Tibial artery (tissue), 4 donors: ENCODE measurements at regions not wholly inside any gene's neighbourhood (a gene's known extent, or its start where the extent isn't known, plus 50 kb on each side); places are given as distances from the start of the nearest gene placed in this dataset.

ENCODE experiments used
- DNase-seq, 2 donors: peaks; one replicate each; pipeline ENCODE4 v3.0.0-alpha.2; 2019
- H3K27ac ChIP-seq, 2 donors: fragments of 200-600 bp; sonication (generic) in 1 of 2; 1 replicate in 1 of 2; 2 replicates in 1 of 2; pipeline ENCODE4 v1.5.1; 2018 to 2019; ENCODE audit warnings: mild to moderate bottlenecking in 1 of 2
- H3K27me3 ChIP-seq, 2 donors: fragments of 200-600 bp; sonication (generic) in 1 of 2; one replicate each; pipeline versions ENCODE4 v1.5.1 to v1.6.0; 2016 to 2019
- H3K36me3 ChIP-seq, 3 donors: fragments of 200-600 bp; sonication (generic) in 2 of 3; one replicate each; pipeline ENCODE4 v1.5.1; 2016 to 2019; ENCODE audit warnings: mild to moderate bottlenecking in 2 of 3
- H3K4me1 ChIP-seq, 4 donors: fragments of 200-600 bp; sonication (generic) in 2 of 4; 1 replicate in 3 of 4; 2 replicates in 1 of 4; pipeline ENCODE4 v1.5.1; 2016 to 2019
- H3K4me3 ChIP-seq, 2 donors: fragments of 200-600 bp; sonication (generic) in 1 of 2; 1 replicate in 1 of 2; 2 replicates in 1 of 2; pipeline ENCODE4 v1.5.1; 2018 to 2019; ENCODE audit warnings: mild to moderate bottlenecking in 2 of 2
- H3K9me3 ChIP-seq, 3 donors: fragments of 200-600 bp; sonication (generic) in 1 of 3; one replicate each; pipeline ENCODE4 v1.5.1; 2016 to 2019
- intact Hi-C: fragments of 100-400 bp; cut with DNase I; formaldehyde crosslinking; loops from one replicate; pipeline ENCODE4 v1.15.0; 2023; ENCODE audit warnings: low total_unique reads
- TF ChIP-seq, protein P1 (sequence below), 2 experiments: fragments of 200-600 bp in 1 of 2; fragments of 450-650 bp in 1 of 2; IDR thresholded peaks; one replicate each; pipeline ENCODE4 v1.5.1; 2017 to 2019; ENCODE audit warnings: antibody characterized with exemption in 2 of 2, mild to moderate bottlenecking in 1 of 2, moderate library complexity in 1 of 2

DNA sequence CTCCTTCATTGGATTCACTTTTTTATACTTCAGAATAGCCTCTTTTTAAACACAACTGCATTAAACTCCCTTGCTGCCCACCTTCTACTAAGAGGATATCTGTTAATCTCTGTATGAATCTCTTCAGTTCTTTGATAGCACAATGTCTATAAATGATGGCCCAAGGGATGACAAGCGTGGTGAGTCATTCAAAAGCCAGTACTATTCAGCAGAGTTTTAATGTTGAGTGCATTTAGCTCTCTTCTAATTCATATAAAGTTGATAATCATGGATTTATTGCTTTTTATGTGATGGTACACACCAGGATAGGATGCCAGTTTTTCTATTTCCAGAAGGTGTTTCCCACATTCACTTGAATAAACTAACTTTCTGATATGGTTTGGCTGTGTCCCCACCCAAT, 57.4 kb upstream of the HECTD2 start:
- no peak for DNase-seq
- H3K27ac ChIP-seq = no peak overlapping the region
- H3K4me1 ChIP-seq = peaks cover 0 to 37% (median 26%) of the 10 kb centered on the region in 4 donors
- no peaks in the 10 kb centered on the region for H3K9me3 ChIP-seq
- H3K27me3 ChIP-seq = no peaks in the 10 kb centered on the region
- intact Hi-C loops = no loop called here
- H3K36me3 ChIP-seq = no peaks in the 10 kb centered on the region
- H3K4me3 ChIP-seq = no peak overlapping the region
- TF ChIP-seq, protein P1, sequence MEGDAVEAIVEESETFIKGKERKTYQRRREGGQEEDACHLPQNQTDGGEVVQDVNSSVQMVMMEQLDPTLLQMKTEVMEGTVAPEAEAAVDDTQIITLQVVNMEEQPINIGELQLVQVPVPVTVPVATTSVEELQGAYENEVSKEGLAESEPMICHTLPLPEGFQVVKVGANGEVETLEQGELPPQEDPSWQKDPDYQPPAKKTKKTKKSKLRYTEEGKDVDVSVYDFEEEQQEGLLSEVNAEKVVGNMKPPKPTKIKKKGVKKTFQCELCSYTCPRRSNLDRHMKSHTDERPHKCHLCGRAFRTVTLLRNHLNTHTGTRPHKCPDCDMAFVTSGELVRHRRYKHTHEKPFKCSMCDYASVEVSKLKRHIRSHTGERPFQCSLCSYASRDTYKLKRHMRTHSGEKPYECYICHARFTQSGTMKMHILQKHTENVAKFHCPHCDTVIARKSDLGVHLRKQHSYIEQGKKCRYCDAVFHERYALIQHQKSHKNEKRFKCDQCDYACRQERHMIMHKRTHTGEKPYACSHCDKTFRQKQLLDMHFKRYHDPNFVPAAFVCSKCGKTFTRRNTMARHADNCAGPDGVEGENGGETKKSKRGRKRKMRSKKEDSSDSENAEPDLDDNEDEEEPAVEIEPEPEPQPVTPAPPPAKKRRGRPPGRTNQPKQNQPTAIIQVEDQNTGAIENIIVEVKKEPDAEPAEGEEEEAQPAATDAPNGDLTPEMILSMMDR (IDR thresholded peaks at IDR 0.05) = no peak

DNA sequence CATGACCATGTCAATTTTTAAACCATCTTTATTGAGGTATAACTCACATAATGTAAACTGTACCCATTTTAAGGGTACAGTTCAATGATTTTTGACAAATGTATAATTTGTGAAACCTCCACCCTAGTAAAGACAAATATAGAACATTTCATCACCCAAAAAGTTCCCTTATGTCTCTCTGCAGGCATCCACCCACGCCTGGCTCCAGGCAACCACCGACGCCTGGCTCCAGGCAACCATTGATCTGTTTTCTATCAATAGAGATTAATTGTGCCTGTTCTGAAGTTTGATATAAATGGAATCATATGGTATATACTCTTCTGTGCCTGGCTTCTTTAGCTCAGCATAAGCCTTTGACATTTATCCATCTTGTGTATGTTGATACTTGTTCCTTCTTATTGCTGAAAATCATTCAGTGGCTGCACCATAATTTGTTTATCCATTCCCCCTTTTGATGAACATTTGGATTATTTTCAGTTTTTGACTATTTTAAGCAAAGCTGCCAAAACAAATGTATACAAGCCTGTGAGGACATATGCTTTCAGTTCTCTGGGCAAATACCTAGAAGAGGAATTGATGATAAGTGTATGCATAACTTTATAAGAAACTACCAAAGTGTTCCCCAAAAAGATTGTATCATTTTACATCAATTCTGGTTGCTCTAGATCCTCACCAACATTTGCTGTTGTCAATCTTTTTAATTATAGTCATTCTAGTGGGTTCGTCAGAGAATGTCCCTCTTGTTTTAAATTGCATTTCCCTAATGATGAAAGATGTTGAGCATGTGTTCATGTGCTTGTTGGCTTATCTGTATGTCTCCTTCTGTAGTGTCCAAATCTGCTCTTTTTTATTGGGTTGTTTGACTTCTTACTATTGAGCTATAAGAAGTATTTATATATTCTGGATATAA, 55.7 kb upstream of the HECTD2 start:
- TF ChIP-seq, protein P1 (IDR thresholded peaks at IDR 0.05) = no peak
- peaks cover 0 to 25% (median 21%) of the 10 kb centered on the region in 4 donors for H3K4me1 ChIP-seq
- H3K27me3 ChIP-seq = no peaks in the 10 kb centered on the region
- intact Hi-C loops = no loop called here
- H3K4me3 ChIP-seq = no peak overlapping the region
- H3K9me3 ChIP-seq = no peaks in the 10 kb centered on the region
- DNase-seq = no peak
- no peaks in the 10 kb centered on the region for H3K36me3 ChIP-seq
- no peak overlapping the region for H3K27ac ChIP-seq

DNA sequence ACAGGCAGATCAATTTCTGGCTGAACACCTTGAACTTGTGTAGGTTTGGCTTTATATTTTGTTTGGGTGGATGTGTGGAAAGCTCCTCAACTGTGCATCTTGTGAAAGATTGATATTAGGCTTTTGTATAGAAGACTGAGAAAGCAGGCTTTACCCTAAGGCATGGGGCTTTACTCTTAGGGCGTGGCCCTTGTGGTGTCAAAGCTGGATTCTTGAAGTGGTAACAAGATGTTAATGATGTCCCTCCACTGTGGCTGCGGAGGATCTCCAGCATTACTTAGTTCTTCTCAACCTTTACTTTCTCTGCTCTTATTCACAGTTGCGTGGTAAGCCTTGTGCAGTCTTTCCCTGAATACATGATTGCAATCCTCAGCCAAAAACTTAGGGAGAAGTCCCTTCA, 54.1 kb upstream of the HECTD2 start:
- H3K27me3 ChIP-seq = no peaks in the 10 kb centered on the region
- intact Hi-C loops = no loop called here
- H3K27ac ChIP-seq = no peak overlapping the region
- H3K4me3 ChIP-seq = no peak overlapping the region
- TF ChIP-seq, protein P1 (IDR thresholded peaks at IDR 0.05) = no peak
- no peak for DNase-seq
- peaks cover 0 to 10% (median 7%) of the 10 kb centered on the region in 4 donors for H3K4me1 ChIP-seq
- H3K9me3 ChIP-seq = no peaks in the 10 kb centered on the region
- no peaks in the 10 kb centered on the region for H3K36me3 ChIP-seq

DNA sequence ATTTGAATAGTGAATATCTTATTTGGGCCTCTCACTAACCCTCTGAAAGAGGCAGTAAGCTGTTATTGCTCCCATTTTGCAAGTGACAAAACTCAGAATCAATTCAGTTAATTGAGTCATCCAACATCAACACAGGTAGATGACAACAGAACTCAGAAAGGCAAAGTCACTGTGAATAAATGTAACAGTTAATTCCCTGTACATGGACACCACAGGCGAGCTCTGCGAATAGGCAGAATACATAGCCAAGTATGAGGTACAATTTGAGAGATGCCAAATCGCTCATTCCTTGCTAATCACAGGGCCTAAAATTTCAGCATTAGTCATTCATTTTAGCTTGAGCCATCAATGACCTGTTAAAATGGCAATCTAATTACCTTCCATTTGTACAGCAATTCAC, 52.6 kb upstream of the HECTD2 start:
- Histone ChIP-seq H3K36me3 (no peaks in the 10 kb centered on the region), H3K4me1 (no peaks in the 10 kb centered on the region), H3K27me3 (no peaks in the 10 kb centered on the region), H3K27ac (no peak overlapping the region), H3K9me3 (no peaks in the 10 kb centered on the region), H3K4me3 (no peak overlapping the region)
- no peak for DNase-seq
- intact Hi-C loops = no loop called here
- TF ChIP-seq, protein P1 (IDR thresholded peaks at IDR 0.05) = no peak
